G401 (cell line): ENCODE measurements at regions not wholly inside any gene's neighbourhood (a gene's known extent, or its start where the extent isn't known, plus 50 kb on each side); places are given as distances from the start of the nearest gene placed in this dataset.
A peak's percentile ranks its signal among the peaks of the same experiment; 100 is the strongest.

Experiments
- DNase-seq: peaks from one replicate; pipeline ENCODE4 v3.0.0-alpha.2; 2015; ENCODE audit warnings: low spot score
- in situ Hi-C: cut with HindIII; loops from 2 replicates; pipeline ENCODE4 v1.10.0; 2016; ENCODE audit warnings: low sequenced_read_pairs, mixed read lengths

DNA sequence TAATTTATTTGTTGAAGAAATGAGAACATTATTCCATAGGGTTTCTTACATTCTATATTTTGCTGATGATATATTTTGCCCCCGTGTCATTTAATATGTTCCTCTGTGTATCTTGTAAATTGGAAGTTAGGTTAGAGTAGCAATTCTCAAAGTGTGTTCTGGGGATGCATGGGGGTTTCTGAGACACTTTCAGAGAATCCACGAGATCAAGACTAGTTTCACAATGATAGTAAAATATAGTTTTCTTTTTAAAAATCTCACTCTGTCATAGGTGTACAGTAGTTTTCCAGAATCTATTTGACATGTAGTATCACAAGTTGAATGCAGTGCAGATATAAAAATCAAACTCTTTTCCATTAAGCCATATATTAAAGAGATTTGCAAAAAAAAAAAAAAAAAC lies 488.6 kb upstream of the SGCD start:
- in situ Hi-C loops, result no loop called here
- no peak for DNase-seq

DNA sequence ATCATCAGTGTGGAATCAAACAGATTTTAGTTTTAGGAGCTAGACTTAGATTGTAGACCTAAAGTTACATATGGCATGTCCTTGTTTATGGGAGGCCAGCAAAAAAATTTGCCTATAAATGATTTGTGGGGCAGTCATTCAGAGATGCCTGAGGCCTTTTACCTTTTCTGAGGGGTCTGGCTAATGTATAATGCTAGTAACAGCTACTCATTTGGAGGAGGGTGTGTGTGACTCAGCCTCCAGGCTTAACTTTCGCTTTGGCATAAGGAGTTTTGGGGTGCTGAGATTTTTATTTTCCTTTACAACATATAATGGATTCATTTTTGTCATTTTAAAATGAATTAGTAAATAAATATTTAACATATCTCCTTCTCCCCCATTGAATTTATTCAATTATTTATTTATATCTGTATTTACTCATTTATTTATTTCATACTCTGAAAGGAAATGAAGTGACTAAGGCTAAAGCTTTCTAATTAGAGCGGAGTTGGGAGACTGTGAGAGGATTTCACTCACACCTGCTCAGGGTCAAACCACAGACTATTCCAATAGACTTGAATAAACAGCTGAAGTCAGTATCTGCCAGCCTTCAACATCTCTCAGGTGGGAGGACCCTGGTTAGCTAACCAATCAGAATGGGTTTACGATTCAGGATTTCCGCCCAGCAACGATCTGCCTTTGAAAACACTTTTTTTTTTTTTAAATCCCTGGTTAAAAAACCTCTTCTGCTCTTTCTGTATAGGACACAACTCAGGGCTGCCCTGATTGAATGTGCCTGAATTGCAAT lies 487.5 kb upstream of the SGCD start:
- DNase-seq, result no peak
- in situ Hi-C loops, result no loop called here

GRCh38 chr5:155844542-155844941 lies 482.4 kb upstream of the SGCD start:
- in situ Hi-C loops, result no loop called here
- no peak for DNase-seq

DNA sequence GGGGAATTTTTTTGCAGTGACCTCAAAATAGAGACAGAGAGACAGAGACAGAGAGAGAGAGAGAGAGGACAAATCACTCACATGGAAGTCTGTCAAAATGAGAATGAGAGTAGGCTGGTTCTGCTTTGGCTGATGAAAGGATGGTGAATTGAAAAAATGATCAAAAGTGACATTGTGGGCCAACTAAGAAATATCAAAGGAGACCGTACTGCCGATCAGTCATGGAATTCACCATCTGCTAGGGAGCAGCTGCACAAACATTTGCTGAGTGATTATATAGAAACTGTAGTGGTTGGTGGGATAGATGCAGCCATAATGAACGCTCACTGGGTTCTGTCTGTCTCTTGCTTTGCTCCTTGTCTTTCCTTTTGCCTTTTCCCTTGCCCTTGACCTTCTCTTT lies 476.6 kb upstream of the SGCD start:
- in situ Hi-C loops, result no loop called here
- DNase-seq, result no peak

DNA sequence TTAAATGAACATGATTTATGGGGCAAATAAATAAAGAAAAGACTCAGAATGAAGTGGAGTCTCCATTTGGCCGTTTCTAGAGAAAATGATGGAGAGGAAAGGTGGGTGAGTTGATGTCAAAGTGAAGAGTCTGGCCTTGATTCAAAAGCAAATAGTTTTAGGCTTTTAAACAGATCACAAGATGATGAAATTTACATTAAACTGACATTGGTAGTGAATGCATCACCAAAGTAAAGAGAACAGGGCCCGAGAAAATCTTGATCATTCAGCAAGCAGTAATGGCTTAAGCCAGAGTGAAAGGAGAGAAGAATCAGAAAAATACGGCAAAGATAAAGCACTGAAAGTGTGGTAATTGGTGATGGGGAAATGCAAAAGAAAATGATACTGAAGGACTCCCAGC lies 460.0 kb upstream of the SGCD start:
- no peak for DNase-seq
- in situ Hi-C loops, result no loop called here

DNA sequence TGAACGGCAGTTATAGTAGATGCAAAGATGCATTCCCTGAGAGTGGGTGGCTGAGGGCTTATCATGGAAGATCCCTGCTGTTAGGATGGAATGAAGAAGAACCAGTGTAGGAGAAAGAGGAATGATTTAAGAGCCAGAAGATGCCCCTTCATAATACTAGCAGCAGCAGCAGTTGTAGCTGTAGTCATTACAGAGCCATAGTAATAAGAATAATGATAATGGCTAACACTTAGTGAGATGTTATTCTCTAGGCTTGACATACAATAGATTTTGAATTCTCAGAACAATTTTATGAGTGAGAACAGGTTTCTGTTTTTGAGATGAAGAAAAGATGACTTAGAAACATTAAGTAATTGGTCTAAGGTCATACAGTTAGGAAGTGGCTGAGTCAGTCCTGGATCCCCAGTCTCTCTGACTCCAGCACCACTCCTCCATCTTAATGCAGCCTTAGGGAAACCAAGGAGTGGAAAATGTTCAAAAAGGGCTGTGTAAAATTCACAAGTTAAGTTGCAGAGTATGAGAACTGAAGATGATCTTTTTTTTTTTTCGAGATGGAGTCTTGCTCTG lies 459.4 kb upstream of the SGCD start:
- in situ Hi-C loops, result no loop called here

DNA sequence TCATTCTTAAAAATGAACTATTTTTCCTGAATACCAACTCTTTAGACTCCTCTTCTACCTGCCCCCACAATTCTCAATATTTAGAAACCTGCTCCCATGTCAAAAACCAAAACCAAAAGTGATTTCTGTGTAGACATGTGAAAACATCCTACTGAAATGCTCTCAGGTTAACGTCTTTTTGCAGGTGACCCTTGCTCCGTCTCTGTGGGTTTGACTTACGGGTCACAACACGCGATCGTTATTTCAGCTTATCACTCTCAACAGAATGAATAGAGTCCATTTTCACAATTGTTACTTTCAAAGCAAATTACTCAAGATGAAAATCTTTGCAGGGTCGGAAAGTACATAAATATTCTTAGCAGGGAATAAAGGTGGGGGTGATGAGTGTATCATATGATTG lies 456.3 kb upstream of the SGCD start:
- in situ Hi-C loops, result no loop called here
- no peak for DNase-seq

More for the DNA sequence above, 459.4 kb upstream of the SGCD start:
- no peak for DNase-seq

GRCh38 chr5:155871623-155872022 lies 455.3 kb upstream of the SGCD start:
- in situ Hi-C loops, result no loop called here
- no peak for DNase-seq

- in situ Hi-C loops, result no loop called here
- peak; percentile 4 for DNase-seq
Observed at GRCh38 chr5:155872629-155873220, 454.2 kb upstream of the SGCD start.

- no peak for DNase-seq
Observed at GRCh38 chr5:155878991-155879575, 447.9 kb upstream of the SGCD start.

GRCh38 chr5:155884041-155884440 lies 442.9 kb upstream of the SGCD start:
- DNase-seq, result no peak
- in situ Hi-C loops, result no loop called here

More at GRCh38 chr5:155878991-155879575, 447.9 kb upstream of the SGCD start:
- in situ Hi-C loops, result no loop called here

DNA sequence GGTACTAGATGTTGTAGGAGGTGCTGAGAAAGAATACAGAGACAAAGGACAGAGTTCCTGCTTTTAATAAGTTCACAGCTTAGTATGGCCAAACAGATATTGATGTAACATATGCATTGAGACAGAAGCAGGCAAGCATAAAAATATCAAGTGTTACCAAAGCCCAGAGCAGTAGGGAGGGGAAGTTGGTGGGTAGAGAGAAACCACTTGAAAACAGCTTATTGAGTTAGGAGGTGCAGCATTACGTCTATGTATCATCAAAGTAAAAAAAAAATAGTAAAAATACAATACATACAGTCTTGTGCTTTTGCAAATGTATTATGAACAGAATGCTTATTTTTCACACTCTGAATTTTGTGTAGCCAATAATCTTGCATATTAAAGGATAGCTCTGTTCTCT lies 441.8 kb upstream of the SGCD start:
- in situ Hi-C loops, result no loop called here
- DNase-seq, result no peak

- no peak for DNase-seq
- in situ Hi-C loops, result no loop called here
Observed at GRCh38 chr5:155886311-155887031, 440.5 kb upstream of the SGCD start.

GRCh38 chr5:155895484-155895883 lies 431.5 kb upstream of the SGCD start:
- in situ Hi-C loops, result no loop called here
- DNase-seq, result no peak

GRCh38 chr5:155897761-155898160 lies 429.2 kb upstream of the SGCD start:
- in situ Hi-C loops, result no loop called here
- DNase-seq, result no peak

DNA sequence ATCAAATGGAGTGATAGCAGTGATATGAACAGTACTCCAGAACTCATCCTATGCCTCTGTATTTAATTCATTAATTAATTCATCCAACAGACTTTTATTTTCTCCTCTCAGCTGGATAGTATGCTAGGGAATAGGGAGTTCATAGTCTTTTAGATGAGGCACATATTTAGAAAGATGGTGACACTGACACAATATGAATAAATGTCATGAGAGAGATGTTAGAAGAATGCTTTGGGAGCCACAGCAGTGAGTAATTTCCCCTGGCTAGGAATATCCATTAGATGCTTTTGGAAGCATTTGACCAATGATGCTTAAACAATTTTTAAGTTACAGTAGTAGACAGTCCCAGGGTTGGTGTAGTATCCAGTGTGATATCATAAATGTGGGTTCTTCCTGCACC lies 428.7 kb upstream of the SGCD start:
- DNase-seq, result no peak
- in situ Hi-C loops, result no loop called here

GRCh38 chr5:155903791-155904190 lies 423.2 kb upstream of the SGCD start:
- no peak for DNase-seq
- in situ Hi-C loops, result no loop called here

GRCh38 chr5:155905364-155905763 lies 421.6 kb upstream of the SGCD start:
- in situ Hi-C loops, result no loop called here

GRCh38 chr5:155906046-155906445 lies 420.9 kb upstream of the SGCD start:
- peak; percentile 8 for DNase-seq
- in situ Hi-C loops, result no loop called here

More at GRCh38 chr5:155905364-155905763, 421.6 kb upstream of the SGCD start:
- DNase-seq, result no peak

DNA sequence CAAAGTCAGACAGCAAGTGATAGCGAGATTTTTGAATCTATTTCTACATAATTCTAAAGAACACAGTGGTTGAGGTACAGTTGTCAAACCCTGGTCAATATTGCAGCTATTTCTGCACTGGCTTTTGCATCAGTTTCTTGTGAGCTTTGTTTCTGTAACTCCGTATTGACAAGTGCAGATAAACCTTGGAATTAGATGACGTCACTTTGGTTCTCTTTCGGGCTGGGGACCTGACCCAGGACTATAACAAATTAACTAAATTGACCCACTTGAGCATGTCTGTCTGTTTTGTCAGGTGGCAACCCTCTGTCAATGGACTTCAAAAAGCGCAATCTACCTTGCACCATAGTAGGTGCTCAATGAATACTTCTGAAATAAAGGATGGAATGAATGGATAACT lies 418.4 kb upstream of the SGCD start:
- DNase-seq, result no peak
- in situ Hi-C loops, result no loop called here
